K562 (cell line): ENCODE measurements at regions not wholly inside any gene's neighbourhood (a gene's known extent, or its start where the extent isn't known, plus 50 kb on each side); places are given as distances from the start of the nearest gene placed in this dataset.

Source experiments
- ATAC-seq: fragments of 200-7000 bp; cut with Tn5 transposase; 3 replicates; pipeline ENCODE4 v1.9.1; 2020; ENCODE audit warnings: moderate library complexity
- BruUV-seq: library from RNA; stranded (reverse); fragments of 400-500 nt; replicated peaks from 2 replicates; lab custom pipeline; 2021; lab: Mats Ljungman, UMichigan
- CTCF ChIA-PET: fragments of 300-600 bp; formaldehyde crosslinking; extraction: SDS; loops from one replicate; lab custom pipeline; 2021; ENCODE audit warnings: low intra/inter-chr PET ratio; lab: Yijun Ruan, JAX
- POLR2A ChIA-PET: fragments of 300-600, 350-650 bp; sonication (Branson Sonifier 250); formaldehyde crosslinking; extraction: SDS; loops from one replicate; lab custom pipeline; 2021; ENCODE audit warnings: antibody characterized with exemption, inconsistent platforms; lab: Yijun Ruan, JAX
- DNase-seq, 4 experiments: peaks; one replicate each; pipeline versions ENCODE4 v3.0.0 to v3.0.0-alpha.2; 2011 to 2018; ENCODE audit warnings: low spot score in 3 of 4, mixed read lengths in 3 of 4; ENCODE audit errors: extremely low read depth in 1 of 4
- FAIRE-seq: peaks from 2 replicates; lab custom pipeline; 2011; peaks lifted over from hg19 to GRCh38; lab: Jason Lieb, UNC
- H2AFZ ChIP-seq: 2 replicates; pipeline ENCODE4 v1.6.0; 2011; ENCODE audit warnings: low read depth, low read length, control low read depth, inconsistent platforms
- H3K27ac ChIP-seq: fragments of 200-600 bp; 3 replicates; pipeline ENCODE4 v1.8.0; 2011; ENCODE audit warnings: low read depth, mild to moderate bottlenecking, control low read depth, inconsistent platforms, low read length, moderate library complexity, mixed read lengths; ENCODE audit errors: extremely low read depth
- H3K27me3 ChIP-seq, 2 experiments: fragments of 300-600 bp in 1 of 2; 2 replicates in 1 of 2; 3 replicates in 1 of 2; pipeline versions ENCODE4 v1.6.0 to v1.8.0; 2011; ENCODE audit warnings: inconsistent platforms in 2 of 2, low read length in 2 of 2, mild to moderate bottlenecking in 1 of 2, mixed read lengths in 1 of 2, moderate library complexity in 1 of 2; ENCODE audit not compliant: control insufficient read depth in 2 of 2, insufficient read depth in 2 of 2
- H3K36me3 ChIP-seq: fragments of 300-600 bp; 3 replicates; pipeline ENCODE4 v1.8.0; 2011; ENCODE audit warnings: mild to moderate bottlenecking, low read length, inconsistent platforms; ENCODE audit not compliant: control insufficient read depth, insufficient read depth
- H3K4me1 ChIP-seq, 2 experiments: fragments of 200-600 bp in 1 of 2; replicated peaks in 1 of 2; 2 replicates in 1 of 2; 3 replicates in 1 of 2; pipeline versions ENCODE4 v1.5.1 to v1.8.0; 2011; ENCODE audit warnings: inconsistent platforms in 2 of 2, low read length in 2 of 2, mild to moderate bottlenecking in 1 of 2, mixed read lengths in 1 of 2, moderate library complexity in 1 of 2; ENCODE audit not compliant: control insufficient read depth in 2 of 2, insufficient read depth in 2 of 2
- H3K4me2 ChIP-seq: 2 replicates; pipeline ENCODE4 v1.6.1; 2011; ENCODE audit warnings: low read length, control low read depth, inconsistent platforms, mixed read lengths; ENCODE audit not compliant: insufficient read depth
- H3K4me3 ChIP-seq: fragments of 200-600 bp; sonication (generic), shearing (Covaris generic); 2 replicates; pipeline ENCODE4 v1.5.1; 2016; ENCODE audit warnings: control low read depth, inconsistent platforms
- H3K79me2 ChIP-seq: fragments of 200-600 bp; 3 replicates; pipeline ENCODE4 v1.8.0; 2011; ENCODE audit warnings: low read length, inconsistent platforms; ENCODE audit not compliant: control insufficient read depth, insufficient read depth
- H3K9ac ChIP-seq, 2 experiments: 2 replicates each; pipeline versions ENCODE4 v1.6.0 to v1.6.1; 2011; ENCODE audit warnings: low read depth in 2 of 2, low read length in 2 of 2, control low read depth in 1 of 2, inconsistent platforms in 1 of 2, mild to moderate bottlenecking in 1 of 2, mixed read lengths in 1 of 2; ENCODE audit not compliant: insufficient read depth in 1 of 2
- H3K9me1 ChIP-seq: one replicate; pipeline ENCODE4 v1.6.0; 2011; ENCODE audit warnings: inconsistent platforms, mild to moderate bottlenecking, low read length, moderate library complexity; ENCODE audit not compliant: control insufficient read depth, insufficient read depth
- H3K9me3 ChIP-seq: replicated peaks from 2 replicates; pipeline ENCODE4 v1.5.1; 2011; ENCODE audit warnings: low read depth, low read length, inconsistent platforms; ENCODE audit not compliant: control insufficient read depth, insufficient read depth
- H4K20me1 ChIP-seq: replicated peaks from 2 replicates; pipeline ENCODE4 v1.6.1; 2011; ENCODE audit warnings: low read length, inconsistent platforms, mixed read lengths; ENCODE audit not compliant: control insufficient read depth, insufficient read depth
- ARID3A ChIP-seq: IDR thresholded peaks from 2 replicates; pipeline ENCODE4 v1.6.1; 2012; ENCODE audit warnings: low read depth, low read length, improper control_type of control experiment, borderline replicate concordance
- CSDE1 ChIP-seq, 2 experiments: fragments of 450-650 bp; IDR thresholded peaks; 2 replicates each; pipeline ENCODE4 v1.6.1; 2016; ENCODE audit warnings: mild to moderate bottlenecking in 1 of 2
- PHTF2 ChIP-seq: fragments of 250-450 bp; sonication (Bioruptor Pico); IDR thresholded peaks from 2 replicates; pipeline ENCODE4 v1.5.0; 2021; ENCODE audit warnings: mild to moderate bottlenecking
- PRPF4 ChIP-seq: fragments of 200-400 bp; formaldehyde crosslinking; IDR thresholded peaks from one replicate; pipeline ENCODE4 v1.6.1; 2017; ENCODE audit warnings: low read length, low read depth, mild to moderate bottlenecking; ENCODE audit not compliant: insufficient read depth, poor library complexity, severe bottlenecking
- RBM25 ChIP-seq: fragments of 200-400 bp; formaldehyde crosslinking; IDR thresholded peaks from 2 replicates; pipeline ENCODE4 v1.6.1; 2018; ENCODE audit warnings: low read length, low read depth, moderate library complexity; ENCODE audit not compliant: severe bottlenecking
- ZBTB40 ChIP-seq, 2 experiments: fragments of 450-650 bp in 1 of 2; sonication (generic) in 1 of 2; formaldehyde crosslinking in 1 of 2; IDR thresholded peaks; 2 replicates each; pipeline versions ENCODE4 v1.7.1 to v1.9.0; 2016 to 2022; ENCODE audit warnings: inconsistent platforms in 1 of 2, mild to moderate bottlenecking in 1 of 2, missing genetic modification reagents in 1 of 2
- ZNF140 ChIP-seq: fragments of 250-450 bp; sonication (Bioruptor Pico); IDR thresholded peaks from 2 replicates; pipeline ENCODE4 v1.8.0; 2021; ENCODE audit warnings: moderate library complexity, mild to moderate bottlenecking, inconsistent platforms
- ZNF239 ChIP-seq: fragments of 250-450 bp; sonication (Bioruptor Pico); IDR thresholded peaks from 2 replicates; pipeline ENCODE4 v1.4.0; 2020; ENCODE audit warnings: mild to moderate bottlenecking
- WGBS: fragments of 100-300 bp; shearing (Covaris generic); methylation state at CpG from one replicate; pipeline ENCODE4 v1.1.6; 2016; ENCODE audit warnings: low coverage, mixed read lengths; ENCODE audit not compliant: insufficient coverage; ENCODE audit errors: missing lambda C conversion rate; 5-methylcytosine and 5-hydroxymethylcytosine counted together
- in situ Hi-C: fragments of 300-500 bp; cut with MboI; formaldehyde crosslinking; loops from 4 replicates; pipeline ENCODE4 v1.15.0; 2018; ENCODE audit warnings: inconsistent platforms, mixed read lengths
- intact Hi-C: fragments of 100-400 bp; cut with micrococcal nuclease; formaldehyde crosslinking; loops from 2 replicates; pipeline ENCODE4 v1.14.2; 2022

GRCh38 chr12:111164833-111165525 is 203.9 kb downstream of the PHETA1 start:
- intact Hi-C loops, result no loop called here
- BruUV-seq, result no TSS peak
- no peaks in the 10 kb centered on the region for H3K36me3 ChIP-seq
- no peak overlapping the region for H3K27ac ChIP-seq
- no peak overlapping the region for H3K9ac ChIP-seq
- H2AFZ ChIP-seq, result no peak overlapping the region
- no peak overlapping the region for H3K4me3 ChIP-seq
- no peaks in the 10 kb centered on the region for H3K4me1 ChIP-seq
- no peak for FAIRE-seq
- no peak for ATAC-seq
- H3K9me1 ChIP-seq, result no peaks in the 10 kb centered on the region
- DNase-seq, result no peak
- POLR2A ChIA-PET, result no interaction called here
- TF ChIP-seq ZNF140 (no peak), ARID3A (no peak), RBM25 (peak; percentile 46), PRPF4 (no peak), PHTF2 (no peak), CSDE1 (IDR thresholded peaks at IDR 0.05) (no peak), ZNF239 (CRISPR knock-in tag) (no peak), ZBTB40 (IDR thresholded peaks at IDR 0.05) (no peak), ZBTB40 (CRISPR knock-in tag; IDR thresholded peaks at IDR 0.05) (no peak)
- H3K4me2 ChIP-seq, result no peak overlapping the region
- 0% methylated on average over 9 of the region's 9 CpGs for WGBS
- CTCF ChIA-PET, result no interaction called here
- in situ Hi-C loops, result no loop called here
- H3K79me2 ChIP-seq, result no peaks in the 10 kb centered on the region
- peaks cover 17% of the 10 kb centered on the region; the same call in 1 of the 2 replicates for H4K20me1 ChIP-seq
- peaks cover 7 to 78% of the 10 kb centered on the region in 2 experiments; a peak in 4 of 5 replicates for H3K27me3 ChIP-seq
- no peaks in the 10 kb centered on the region for H3K9me3 ChIP-seq
